Erythroblast (primary cell): ENCODE measurements at regions not wholly inside any gene's neighbourhood (a gene's known extent, or its start where the extent isn't known, plus 50 kb on each side); places are given as distances from the start of the nearest gene placed in this dataset.

ENCODE experiments used
- GATA1 ChIP-seq: IDR thresholded peaks from 2 replicates; pipeline ENCODE4 v1.6.1; 2011; ENCODE audit warnings: low read depth, mild to moderate bottlenecking, control low read depth, low read length, moderate library complexity
- POLR2A ChIP-seq: IDR thresholded peaks from 2 replicates; pipeline ENCODE4 v1.6.1; 2011; ENCODE audit warnings: mild to moderate bottlenecking, low read length

GRCh38 chr2:65598996-65599395, 166.6 kb upstream of the SPRED2 start:
- TF ChIP-seq POLR2A (no peak), GATA1 (no peak)
